ENCODE measurements at regions not wholly inside any gene's neighbourhood (a gene's known extent, or its start where the extent isn't known, plus 50 kb on each side); places are given as distances from the start of the nearest gene placed in this dataset.

DNA sequence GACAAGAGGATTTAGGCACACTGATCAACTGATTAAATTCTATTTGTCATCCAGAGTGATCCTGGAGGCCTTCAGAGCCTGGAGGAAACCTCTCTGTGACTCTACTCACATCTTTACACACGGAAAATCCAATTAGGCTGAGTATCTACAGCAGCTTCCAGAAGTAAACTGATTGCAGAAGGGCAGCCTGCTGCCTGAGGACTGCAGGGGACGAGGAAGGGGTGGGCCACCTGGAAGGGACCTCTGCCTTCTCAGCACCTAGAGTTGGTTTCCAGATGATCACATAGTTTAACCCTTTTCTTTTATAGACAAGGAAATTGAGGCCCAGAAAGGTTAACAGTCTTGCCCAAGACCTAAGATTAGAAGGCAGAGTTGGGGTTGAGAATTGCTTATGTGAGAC lies 206.1 kb downstream of the DAD1 start:
- TF ChIP-seq, protein P1, sequence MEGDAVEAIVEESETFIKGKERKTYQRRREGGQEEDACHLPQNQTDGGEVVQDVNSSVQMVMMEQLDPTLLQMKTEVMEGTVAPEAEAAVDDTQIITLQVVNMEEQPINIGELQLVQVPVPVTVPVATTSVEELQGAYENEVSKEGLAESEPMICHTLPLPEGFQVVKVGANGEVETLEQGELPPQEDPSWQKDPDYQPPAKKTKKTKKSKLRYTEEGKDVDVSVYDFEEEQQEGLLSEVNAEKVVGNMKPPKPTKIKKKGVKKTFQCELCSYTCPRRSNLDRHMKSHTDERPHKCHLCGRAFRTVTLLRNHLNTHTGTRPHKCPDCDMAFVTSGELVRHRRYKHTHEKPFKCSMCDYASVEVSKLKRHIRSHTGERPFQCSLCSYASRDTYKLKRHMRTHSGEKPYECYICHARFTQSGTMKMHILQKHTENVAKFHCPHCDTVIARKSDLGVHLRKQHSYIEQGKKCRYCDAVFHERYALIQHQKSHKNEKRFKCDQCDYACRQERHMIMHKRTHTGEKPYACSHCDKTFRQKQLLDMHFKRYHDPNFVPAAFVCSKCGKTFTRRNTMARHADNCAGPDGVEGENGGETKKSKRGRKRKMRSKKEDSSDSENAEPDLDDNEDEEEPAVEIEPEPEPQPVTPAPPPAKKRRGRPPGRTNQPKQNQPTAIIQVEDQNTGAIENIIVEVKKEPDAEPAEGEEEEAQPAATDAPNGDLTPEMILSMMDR (IDR thresholded peaks at IDR 0.05): no peak
- TF ChIP-seq POLR2A (IDR thresholded peaks at IDR 0.05) (no peak), POLR2AphosphoS5 (IDR thresholded peaks at IDR 0.05) (no peak), EP300 (IDR thresholded peaks at IDR 0.05) (no peak)
